ENCODE measurements at regions not wholly inside any gene's neighbourhood (a gene's known extent, or its start where the extent isn't known, plus 50 kb on each side); places are given as distances from the start of the nearest gene placed in this dataset.

GRCh38 chr4:131081069-131081468 lies 1985.1 kb downstream of the C4orf33 start:
- no peak for DNase-seq (ENCODE audit: low read depth in 4 of 4, low spot score in 3 of 4)

- no peak for DNase-seq (ENCODE audit: low read depth in 4 of 4, low spot score in 3 of 4)
These were observed 1989.0 kb downstream of the C4orf33 start for GRCh38 chr4:131084997-131085396.

GRCh38 chr4:131091896-131092295 lies 1995.9 kb downstream of the C4orf33 start:
- peak; percentile 4 to 34 (median 16) for DNase-seq (ENCODE audit: low read depth in 4 of 4, low spot score in 3 of 4)

- no peak for DNase-seq (ENCODE audit: low read depth in 4 of 4, low spot score in 3 of 4)
These were observed 1997.4 kb downstream of the C4orf33 start for GRCh38 chr4:131093303-131093702.

GRCh38 chr4:131098976-131099375 lies 2003.0 kb downstream of the C4orf33 start:
- no peak for DNase-seq (ENCODE audit: low read depth in 4 of 4, low spot score in 3 of 4)

GRCh38 chr4:131113273-131113672 lies 2017.3 kb downstream of the C4orf33 start:
- DNase-seq (ENCODE audit: low read depth in 4 of 4, low spot score in 3 of 4): no peak

- no peak for DNase-seq (ENCODE audit: low read depth in 4 of 4, low spot score in 3 of 4)
These were observed 2017.8 kb downstream of the C4orf33 start for GRCh38 chr4:131113704-131114103.

GRCh38 chr4:131119661-131120060 lies 2023.7 kb downstream of the C4orf33 start:
- no peak for DNase-seq (ENCODE audit: low read depth in 4 of 4, low spot score in 3 of 4)

- no peak for DNase-seq (ENCODE audit: low read depth in 4 of 4, low spot score in 3 of 4)
These were observed 2011.9 kb upstream of the PCDH10 start for GRCh38 chr4:131137196-131137595.

GRCh38 chr4:131159261-131159660 lies 1989.8 kb upstream of the PCDH10 start:
- DNase-seq (ENCODE audit: low read depth in 4 of 4, low spot score in 3 of 4): no peak

- DNase-seq (ENCODE audit: low read depth in 4 of 4, low spot score in 3 of 4): no peak
These were observed 1956.8 kb upstream of the PCDH10 start for GRCh38 chr4:131192318-131192717.

- DNase-seq (ENCODE audit: low read depth in 4 of 4, low spot score in 3 of 4): no peak
These were observed 1941.5 kb upstream of the PCDH10 start for GRCh38 chr4:131207589-131207988.

- no peak for DNase-seq (ENCODE audit: low read depth in 4 of 4, low spot score in 3 of 4)
These were observed 1900.8 kb upstream of the PCDH10 start for GRCh38 chr4:131248314-131248713.

GRCh38 chr4:131251321-131251720 lies 1897.8 kb upstream of the PCDH10 start:
- DNase-seq (ENCODE audit: low read depth in 4 of 4, low spot score in 3 of 4): no peak

GRCh38 chr4:131257241-131257640 lies 1891.9 kb upstream of the PCDH10 start:
- no peak for DNase-seq (ENCODE audit: low read depth in 4 of 4, low spot score in 3 of 4)

- no peak for DNase-seq (ENCODE audit: low read depth in 4 of 4, low spot score in 3 of 4)
These were observed 1890.7 kb upstream of the PCDH10 start for GRCh38 chr4:131258361-131258760.

GRCh38 chr4:131288441-131288840 lies 1860.7 kb upstream of the PCDH10 start:
- no peak for DNase-seq (ENCODE audit: low read depth in 4 of 4, low spot score in 3 of 4)

GRCh38 chr4:131296192-131296591 lies 1852.9 kb upstream of the PCDH10 start:
- DNase-seq (ENCODE audit: low read depth in 4 of 4, low spot score in 3 of 4): no peak

- DNase-seq (ENCODE audit: low read depth in 4 of 4, low spot score in 3 of 4): no peak
These were observed 1847.0 kb upstream of the PCDH10 start for GRCh38 chr4:131302108-131302507.

- DNase-seq (ENCODE audit: low read depth in 4 of 4, low spot score in 3 of 4): no peak
These were observed 1844.4 kb upstream of the PCDH10 start for GRCh38 chr4:131304686-131305085.

GRCh38 chr4:131309628-131310027 lies 1839.5 kb upstream of the PCDH10 start:
- DNase-seq (ENCODE audit: low read depth in 4 of 4, low spot score in 3 of 4): no peak

GRCh38 chr4:131316086-131316485 lies 1833.0 kb upstream of the PCDH10 start:
- DNase-seq (ENCODE audit: low read depth in 4 of 4, low spot score in 3 of 4): no peak

- DNase-seq (ENCODE audit: low read depth in 4 of 4, low spot score in 3 of 4): no peak
These were observed 1811.2 kb upstream of the PCDH10 start for GRCh38 chr4:131337936-131338335.

GRCh38 chr4:131339137-131339536 lies 1810.0 kb upstream of the PCDH10 start:
- DNase-seq (ENCODE audit: low read depth in 4 of 4, low spot score in 3 of 4): no peak
